ENCODE measurements at regions not wholly inside any gene's neighbourhood (a gene's known extent, or its start where the extent isn't known, plus 50 kb on each side); places are given as distances from the start of the nearest gene placed in this dataset.

- Histone ChIP-seq H3K27me3 (ENCODE audit: control insufficient read depth, insufficient read depth, low read length) (no peaks in the 10 kb centered on the region), H3K4me1 (ENCODE audit: control insufficient read depth, insufficient read depth, low read length) (no peaks in the 10 kb centered on the region), H3K27ac (ENCODE audit: low read length) (no peak overlapping the region), H3K9me3 (ENCODE audit: control insufficient read depth, insufficient read depth, low read depth, low read length) (no peaks in the 10 kb centered on the region), H3K36me3 (ENCODE audit: control insufficient read depth, insufficient read depth, low read length) (no peaks in the 10 kb centered on the region; the same call in 1 of the 2 replicates), H3K4me3 (ENCODE audit: low read depth in 2 of 2, low read length in 2 of 2) (no peak overlapping the region)
- ChIA-PET CTCF (no interaction called here), POLR2A (no interaction called here)
- DNase-seq (ENCODE audit: low read depth, low spot score), result no peak
- intact Hi-C loops (cut with micrococcal nuclease; ENCODE audit: unreplicated experiment), result no loop called here
- no peak for ATAC-seq
- in situ Hi-C loops (cut with HindIII; ENCODE audit: low pct_unique_long_range_greater_than_20kb, low sequenced_read_pairs), result no loop called here
- no peak for TF ChIP-seq SIN3A (IDR thresholded peaks at IDR 0.05; ENCODE audit: borderline replicate concordance, insufficient read depth, low read depth, low read length)
- no peak for TF ChIP-seq REST (IDR thresholded peaks at IDR 0.05; ENCODE audit: insufficient read depth in 1 of 2, low read depth in 2 of 2, low read length in 1 of 2)
- TF ChIP-seq CTCF (IDR thresholded peaks at IDR 0.05), result no peak
- TF ChIP-seq POLR2AphosphoS5 (IDR thresholded peaks at IDR 0.05; ENCODE audit: low read depth, low read length), result no peak
- TF ChIP-seq TCF7L2 (IDR thresholded peaks at IDR 0.05; ENCODE audit: low read depth, low read length), result no peak
- BruUV-seq (replicated peaks), result no TSS peak
Measured at GRCh38 chr5:100691548-100691947, 156.4 kb downstream of the FAM174A start.

DNA sequence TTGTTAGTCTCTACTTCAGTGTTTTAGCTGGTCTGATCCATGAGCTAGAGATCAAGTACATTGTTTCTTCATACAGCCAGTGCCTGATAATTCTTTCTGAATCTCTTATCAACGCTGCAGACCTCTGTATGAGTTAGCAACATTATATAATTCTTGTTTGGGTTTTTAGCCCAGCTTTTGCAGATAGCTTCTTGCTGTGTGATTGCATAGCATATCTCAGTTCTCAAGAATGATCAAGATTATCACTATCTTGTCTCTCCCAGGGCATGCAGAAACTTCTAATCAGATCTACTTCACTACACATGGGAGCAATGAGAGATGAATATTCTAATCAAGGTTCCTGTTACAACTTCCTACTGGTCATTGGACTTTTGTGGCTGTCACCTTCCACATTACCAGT lies 158.3 kb downstream of the FAM174A start:
- TF ChIP-seq SIN3A (IDR thresholded peaks at IDR 0.05; ENCODE audit: borderline replicate concordance, insufficient read depth, low read depth, low read length), result no peak
- TF ChIP-seq TCF7L2 (IDR thresholded peaks at IDR 0.05; ENCODE audit: low read depth, low read length), result no peak
- TF ChIP-seq POLR2AphosphoS5 (IDR thresholded peaks at IDR 0.05; ENCODE audit: low read depth, low read length), result no peak
- no peak for TF ChIP-seq CTCF (IDR thresholded peaks at IDR 0.05)
- TF ChIP-seq REST (IDR thresholded peaks at IDR 0.05; ENCODE audit: insufficient read depth in 1 of 2, low read depth in 2 of 2, low read length in 1 of 2), result no peak

More for the DNA sequence above, 158.3 kb downstream of the FAM174A start:
- ChIA-PET CTCF (no interaction called here), POLR2A (no interaction called here)
- BruUV-seq (replicated peaks), result no TSS peak
- Histone ChIP-seq H3K36me3 (ENCODE audit: control insufficient read depth, insufficient read depth, low read length) (no peaks in the 10 kb centered on the region; the same call in 1 of the 2 replicates), H3K9me3 (ENCODE audit: control insufficient read depth, insufficient read depth, low read depth, low read length) (no peaks in the 10 kb centered on the region), H3K27me3 (ENCODE audit: control insufficient read depth, insufficient read depth, low read length) (no peaks in the 10 kb centered on the region), H3K4me1 (ENCODE audit: control insufficient read depth, insufficient read depth, low read length) (no peaks in the 10 kb centered on the region), H3K27ac (ENCODE audit: low read length) (no peak overlapping the region), H3K4me3 (ENCODE audit: low read depth in 2 of 2, low read length in 2 of 2) (no peak overlapping the region)
- intact Hi-C loops (cut with micrococcal nuclease; ENCODE audit: unreplicated experiment) (no loop called here), in situ Hi-C loops (cut with HindIII; ENCODE audit: low pct_unique_long_range_greater_than_20kb, low sequenced_read_pairs) (no loop called here)
- ATAC-seq (no peak), DNase-seq (ENCODE audit: low read depth, low spot score) (no peak)
